SU-DHL-6 (cell line): ENCODE measurements at regions not wholly inside any gene's neighbourhood (a gene's known extent, or its start where the extent isn't known, plus 50 kb on each side); places are given as distances from the start of the nearest gene placed in this dataset.

ENCODE experiments used
- H2AFZ ChIP-seq: fragments of 200-600 bp; sonication (generic); 2 replicates; pipeline ENCODE4 v1.6.1; 2014; ENCODE audit warnings: low read depth, mild to moderate bottlenecking, moderate library complexity, mixed read lengths, antibody characterized with exemption, low read length; ENCODE audit not compliant: severe bottlenecking
- H3F3A ChIP-seq: fragments of 200-600 bp; shearing (Covaris generic); 2 replicates; pipeline ENCODE4 v1.6.0; 2016; ENCODE audit warnings: antibody characterized with exemption, mild to moderate bottlenecking; ENCODE audit not compliant: insufficient read depth
- H3K27ac ChIP-seq: fragments of 200-600 bp; sonication (generic); 2 replicates; pipeline ENCODE4 v1.5.1; 2016; ENCODE audit warnings: low read depth, mild to moderate bottlenecking, low read length, moderate library complexity, mixed read lengths
- H3K27me3 ChIP-seq: fragments of 200-600 bp; sonication (generic), shearing (Covaris generic); 2 replicates; pipeline ENCODE4 v1.6.0; 2014; ENCODE audit warnings: mild to moderate bottlenecking, low read length
- H3K36me3 ChIP-seq: fragments of 200-600 bp; sonication (generic); 2 replicates; pipeline ENCODE4 v1.6.1; 2014; ENCODE audit warnings: mild to moderate bottlenecking, low read length, mixed read lengths
- H3K4me2 ChIP-seq: fragments of 300-600, 200-600 bp; shearing (Covaris generic), sonication (generic); 2 replicates; pipeline ENCODE4 v1.6.0; 2014; ENCODE audit warnings: low read length, low read depth, mild to moderate bottlenecking; ENCODE audit not compliant: poor library complexity, severe bottlenecking
- H3K4me3 ChIP-seq: fragments of 200-600 bp; sonication (generic); 2 replicates; pipeline ENCODE4 v1.5.1; 2014; ENCODE audit warnings: antibody characterized with exemption, low read length, mild to moderate bottlenecking, mixed read lengths; ENCODE audit not compliant: insufficient read depth, poor library complexity, severe bottlenecking
- H3K79me2 ChIP-seq: fragments of 200-600 bp; sonication (generic); 2 replicates; pipeline ENCODE4 v1.6.1; 2014; ENCODE audit warnings: mild to moderate bottlenecking, low read length, moderate library complexity; ENCODE audit not compliant: insufficient read depth
- H3K9ac ChIP-seq: fragments of 200-600 bp; sonication (generic); 2 replicates; pipeline ENCODE4 v1.7.0; 2014; ENCODE audit warnings: mild to moderate bottlenecking, low read length
- H3K9me2 ChIP-seq: fragments of 200-600 bp; sonication (generic); replicated peaks from 2 replicates; pipeline ENCODE4 v1.6.1; 2014; ENCODE audit warnings: low read length; ENCODE audit not compliant: insufficient read depth
- H3K9me3 ChIP-seq: fragments of 200-600 bp; sonication (generic); 2 replicates; pipeline ENCODE4 v1.6.1; 2014; ENCODE audit warnings: low read length, mixed read lengths; ENCODE audit not compliant: insufficient read depth
- H4K20me1 ChIP-seq: fragments of 200-600 bp; sonication (generic); 2 replicates; pipeline ENCODE4 v1.6.1; 2014; ENCODE audit warnings: low read depth, mild to moderate bottlenecking, antibody characterized with exemption, low read length, moderate library complexity, mixed read lengths
- CTCF ChIP-seq: fragments of 200-600 bp; sonication (generic); IDR thresholded peaks from one replicate; pipeline ENCODE4 v1.5.1; 2017; ENCODE audit warnings: antibody characterized with exemption, mild to moderate bottlenecking, low read length, moderate library complexity; ENCODE audit not compliant: insufficient read depth, poor library complexity, severe bottlenecking
- EZH2phosphoT487 ChIP-seq: fragments of 200-600 bp; sonication (generic), shearing (Covaris generic); conservative IDR thresholded peaks from 2 replicates; pipeline ENCODE4 v1.6.1; 2018; ENCODE audit warnings: mild to moderate bottlenecking, antibody characterized with exemption, low read length, moderate library complexity, mixed read lengths

DNA sequence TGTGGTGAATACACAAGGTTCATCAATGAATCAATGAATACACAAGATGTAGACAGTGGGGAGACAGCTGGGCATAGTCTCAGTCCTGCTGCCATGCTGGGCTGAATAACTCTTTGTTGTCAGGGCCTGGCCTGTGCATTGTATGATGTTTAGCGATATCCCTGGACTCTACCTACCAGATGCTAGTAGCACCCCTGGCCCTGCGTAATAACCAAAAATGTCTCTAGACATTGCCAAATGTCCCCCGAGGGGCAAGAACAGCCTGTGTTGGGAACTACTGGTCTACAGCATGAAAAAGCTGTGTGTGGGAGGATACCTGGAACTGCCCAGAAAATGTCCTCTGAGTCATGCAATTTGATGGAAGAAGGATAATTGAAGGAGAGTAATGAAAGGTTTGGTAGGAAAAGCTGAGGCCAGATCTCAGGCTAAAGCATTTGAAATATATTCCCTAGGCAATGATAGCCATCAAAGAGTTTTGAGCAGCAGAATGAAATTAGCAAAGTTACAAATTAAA is 128.2 kb downstream of the TMEM30B start:
- H3K27ac ChIP-seq: no peak overlapping the region
- H2AFZ ChIP-seq: no peak overlapping the region
- TF ChIP-seq CTCF (no peak), EZH2phosphoT487 (no peak)

DNA sequence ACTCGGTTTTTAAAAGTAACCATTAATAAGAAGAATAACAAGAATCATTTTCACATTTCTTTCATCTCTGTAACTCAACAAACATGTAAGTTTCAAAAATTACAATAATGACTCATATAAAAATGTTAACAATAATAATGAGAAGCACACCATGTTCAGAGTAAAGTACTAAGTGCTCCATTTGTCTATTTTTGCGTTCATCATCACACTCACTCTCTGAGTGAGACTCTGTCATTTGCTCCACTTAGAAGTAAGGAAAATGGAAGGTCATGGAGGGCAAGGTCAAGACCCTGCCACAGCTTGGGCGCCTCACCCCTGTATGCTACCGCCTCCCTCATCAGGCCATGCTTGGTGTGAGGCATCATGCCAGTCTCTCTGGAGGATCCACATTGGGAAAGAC is 129.9 kb downstream of the TMEM30B start:
- no peak overlapping the region for H3K27ac ChIP-seq
- TF ChIP-seq EZH2phosphoT487 (no peak), CTCF (no peak)

More for the DNA sequence above, 128.2 kb downstream of the TMEM30B start:
- Histone ChIP-seq H3K4me3 (no peak overlapping the region), H3K9me3 (no peaks in the 10 kb centered on the region), H3K27me3 (no peaks in the 10 kb centered on the region), H3K4me2 (no peak overlapping the region), H3K79me2 (no peaks in the 10 kb centered on the region), H4K20me1 (no peaks in the 10 kb centered on the region), H3F3A (no peaks in the 10 kb centered on the region), H3K36me3 (no peaks in the 10 kb centered on the region), H3K9ac (no peak overlapping the region), H3K9me2 (no peaks in the 10 kb centered on the region)

GRCh38 chr14:61150851-61151250 is 130.3 kb downstream of the TMEM30B start:
- Histone ChIP-seq H2AFZ (no peak overlapping the region), H3K9me3 (no peaks in the 10 kb centered on the region), H3K4me2 (no peak overlapping the region), H4K20me1 (no peaks in the 10 kb centered on the region), H3K4me3 (no peak overlapping the region), H3K27ac (no peak overlapping the region), H3K9ac (no peak overlapping the region), H3K9me2 (no peaks in the 10 kb centered on the region), H3K36me3 (no peaks in the 10 kb centered on the region), H3F3A (no peaks in the 10 kb centered on the region), H3K79me2 (no peaks in the 10 kb centered on the region), H3K27me3 (no peaks in the 10 kb centered on the region)
- TF ChIP-seq EZH2phosphoT487: no peak
- TF ChIP-seq CTCF: no peak

More for the DNA sequence above, 129.9 kb downstream of the TMEM30B start:
- no peaks in the 10 kb centered on the region for H4K20me1 ChIP-seq
- H3K4me3 ChIP-seq: no peak overlapping the region
- no peak overlapping the region for H3K9ac ChIP-seq
- no peaks in the 10 kb centered on the region for H3K27me3 ChIP-seq
- no peaks in the 10 kb centered on the region for H3K9me2 ChIP-seq
- no peaks in the 10 kb centered on the region for H3K9me3 ChIP-seq
- no peaks in the 10 kb centered on the region for H3K36me3 ChIP-seq
- no peaks in the 10 kb centered on the region for H3F3A ChIP-seq
- H3K4me2 ChIP-seq: no peak overlapping the region
- H2AFZ ChIP-seq: no peak overlapping the region
- H3K79me2 ChIP-seq: no peaks in the 10 kb centered on the region
